Suppressor macrophage treated with lipopolysaccharide for 1 hour (primary cell): ENCODE measurements at regions not wholly inside any gene's neighbourhood (a gene's known extent, or its start where the extent isn't known, plus 50 kb on each side); places are given as distances from the start of the nearest gene placed in this dataset.
A peak's percentile ranks its signal among the peaks of the same experiment; 100 is the strongest.

Experiments
- DNase-seq, 3 donors: peaks; one replicate each; pipeline ENCODE4 v3.0.0-alpha.2; 2020 to 2022

DNA sequence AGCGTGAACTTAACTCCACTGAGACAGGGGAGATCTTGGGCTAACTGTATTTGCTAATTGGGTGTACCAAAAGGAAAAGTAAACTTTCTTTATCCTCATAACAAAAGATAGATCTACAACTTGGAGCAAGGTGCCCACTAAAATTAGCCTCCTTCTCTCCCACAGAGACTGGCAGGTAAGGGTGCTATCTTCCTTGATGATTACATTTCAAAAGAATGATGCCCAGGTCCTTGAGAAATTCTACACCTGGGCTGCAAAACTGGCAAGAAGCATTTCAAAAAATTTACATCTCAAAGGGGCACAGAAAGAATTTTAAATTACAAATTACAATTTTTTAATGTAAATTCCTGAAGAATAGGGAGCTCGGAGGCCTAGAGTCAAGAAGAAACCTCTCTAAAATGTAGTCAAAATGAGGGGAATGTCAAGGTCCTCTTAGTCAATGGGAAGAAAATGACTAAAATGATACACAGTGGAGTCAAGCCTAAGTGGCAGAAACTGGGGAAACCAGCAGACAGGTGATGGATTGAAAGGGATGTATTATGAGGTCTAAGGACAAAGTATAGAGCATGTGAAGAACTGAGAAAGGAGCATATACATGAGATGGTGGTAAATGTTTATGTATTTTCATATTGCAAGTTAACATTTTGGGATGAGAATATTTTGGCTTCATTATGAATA, 348.3 kb upstream of the TUSC1 start:
- DNase-seq, result no peak

DNA sequence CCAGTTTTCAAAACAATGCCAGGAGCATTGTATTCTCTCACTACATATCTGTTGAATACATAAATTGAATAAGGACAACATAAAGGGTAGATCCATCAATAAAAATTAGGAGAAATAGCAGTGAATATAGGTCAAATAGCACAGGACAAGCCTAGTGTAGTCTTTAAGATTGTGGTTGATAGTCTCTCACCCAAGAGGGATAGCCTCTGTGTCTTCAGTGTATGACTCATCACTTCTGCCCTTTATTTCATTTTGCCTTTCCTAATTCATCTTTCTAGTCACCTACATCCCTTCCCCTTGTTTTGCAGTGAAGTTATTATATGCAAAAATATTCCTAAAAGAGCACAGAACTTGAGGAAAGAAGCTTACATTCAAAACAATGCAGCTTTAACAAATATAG, 335.0 kb upstream of the TUSC1 start:
- DNase-seq, result no peak

DNA sequence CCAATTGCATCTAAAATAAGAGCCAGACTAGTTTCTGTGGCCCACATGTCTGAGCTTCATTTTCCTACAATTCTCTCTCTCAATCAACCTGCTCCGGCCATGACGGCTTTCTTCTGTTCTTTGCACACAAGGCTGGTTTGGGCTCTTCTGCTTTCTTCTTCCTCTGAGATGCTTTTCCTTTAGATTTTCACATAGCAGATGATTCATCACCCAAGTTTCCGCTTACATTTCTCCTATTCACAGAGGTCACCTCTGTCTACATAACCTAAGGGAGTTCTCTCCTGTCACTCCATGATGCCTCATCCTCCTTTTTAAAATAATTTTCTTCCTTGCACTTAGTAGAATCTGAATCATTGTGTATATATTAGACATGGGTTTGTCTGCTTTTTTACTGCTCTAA, 334.6 kb upstream of the TUSC1 start:
- DNase-seq, result no peak

DNA sequence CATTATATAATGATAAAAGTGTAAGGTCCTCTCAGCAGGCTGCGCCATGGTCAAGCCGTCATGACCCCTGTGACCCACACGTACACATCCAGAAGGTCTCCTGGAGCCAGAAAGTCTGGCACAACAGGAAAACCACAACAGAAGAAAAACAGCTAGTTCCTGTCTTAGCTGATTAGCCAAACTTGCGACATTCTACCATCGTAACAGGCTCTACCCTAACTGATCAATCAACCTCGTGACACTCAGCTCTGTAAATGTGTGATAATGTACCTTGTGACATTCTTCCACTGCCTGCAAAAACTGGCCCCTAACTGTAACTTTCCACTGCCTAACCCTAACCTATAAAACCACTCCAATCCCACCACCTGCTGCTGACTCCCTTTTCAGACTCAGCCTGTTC, 316.4 kb upstream of the TUSC1 start:
- no peak for DNase-seq

DNA sequence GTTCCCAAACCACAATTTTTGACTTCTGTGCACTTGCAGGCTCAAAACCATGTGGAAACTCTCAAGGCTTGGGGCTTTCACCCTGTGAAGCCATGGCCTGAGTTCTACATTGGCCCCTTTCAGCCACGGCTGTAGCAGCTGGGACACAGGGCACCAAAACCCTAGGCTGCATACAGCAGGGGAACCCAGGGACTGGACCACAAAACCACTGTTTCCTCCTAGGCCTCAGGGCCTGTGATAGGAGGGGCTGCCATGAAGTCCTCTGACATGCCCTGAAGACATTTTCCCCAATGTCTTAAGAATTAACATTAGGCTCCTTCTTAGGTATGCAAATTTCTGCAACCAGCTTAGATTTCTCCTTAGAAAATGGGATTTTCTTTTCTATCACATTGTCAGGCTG, 312.1 kb upstream of the TUSC1 start:
- no peak for DNase-seq

DNA sequence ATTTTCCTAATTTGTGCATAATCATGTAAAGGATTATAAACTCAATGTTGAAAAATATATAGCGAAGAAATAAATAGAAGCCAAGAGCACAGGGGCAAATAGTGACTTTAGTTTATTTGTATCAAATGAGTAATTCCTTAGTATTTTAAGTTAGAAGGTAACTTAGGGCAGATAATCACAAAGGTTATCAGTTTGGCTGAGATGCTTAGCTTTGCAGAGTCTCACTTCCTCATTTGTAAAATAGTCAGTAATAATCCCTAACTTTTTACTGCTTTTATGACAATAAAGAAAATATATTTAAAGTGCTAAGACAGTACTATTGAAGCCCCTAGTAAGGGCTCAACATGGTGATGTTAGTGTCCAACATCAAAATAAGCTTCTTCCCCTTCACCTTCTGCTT, 297.4 kb upstream of the TUSC1 start:
- no peak for DNase-seq

DNA sequence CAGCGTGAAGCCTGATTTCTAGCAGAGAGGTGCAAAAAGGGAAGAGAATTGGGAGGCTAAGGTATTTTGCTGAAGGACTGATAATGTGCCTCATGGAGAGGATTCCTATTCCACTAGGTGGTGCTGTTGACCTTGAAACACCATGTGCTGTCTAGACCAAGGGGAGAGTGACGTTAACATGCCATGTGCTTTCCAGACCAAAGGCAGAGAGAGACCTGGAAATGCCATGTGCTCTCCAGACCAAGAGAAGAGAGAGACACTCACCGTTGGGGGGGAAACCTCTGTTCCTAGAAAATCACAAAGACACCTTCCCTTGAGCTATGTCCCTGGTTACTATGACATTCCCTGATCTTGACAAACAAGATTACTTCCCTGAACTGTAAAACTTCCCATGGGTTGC, 286.0 kb upstream of the TUSC1 start:
- DNase-seq, result peak; percentile 12 to 26 (median 24)

DNA sequence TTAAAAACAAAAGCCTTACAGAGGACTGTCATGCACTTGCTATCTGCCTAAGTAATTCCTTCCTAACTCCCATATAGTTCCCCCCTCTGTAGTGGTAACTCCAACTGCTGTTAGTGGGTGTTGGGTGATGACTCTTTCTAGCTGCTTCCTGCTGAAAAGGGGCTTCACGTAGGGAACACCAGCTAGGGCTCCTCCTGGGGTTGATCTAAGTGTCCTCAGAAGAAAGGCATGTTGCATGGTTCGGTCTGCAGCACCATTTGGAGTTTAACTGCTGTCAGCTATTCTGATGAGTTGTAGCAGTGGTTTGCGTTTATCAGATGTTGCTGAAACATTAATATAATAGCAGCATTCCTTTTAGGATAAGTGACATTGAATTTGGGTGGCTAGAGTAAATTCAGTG, 281.9 kb upstream of the TUSC1 start:
- no peak for DNase-seq

DNA sequence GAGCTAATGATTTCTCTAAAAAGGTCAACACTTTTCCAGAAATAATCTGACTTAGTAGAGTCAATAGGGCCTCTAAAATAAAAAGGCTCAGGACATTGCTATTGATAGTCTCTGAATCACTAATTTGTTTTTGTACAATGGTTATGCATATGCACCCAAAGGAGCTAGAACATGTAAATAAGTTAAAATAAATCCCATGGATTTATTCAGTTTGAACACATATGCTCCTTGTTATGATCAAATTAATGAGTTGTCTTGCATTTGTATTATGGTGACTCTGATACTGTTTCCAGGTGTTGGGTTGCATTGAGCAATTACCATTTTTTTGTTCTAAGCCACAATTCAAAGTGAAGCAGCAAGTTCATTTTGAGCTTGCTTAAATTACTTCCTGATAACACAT, 276.0 kb upstream of the TUSC1 start:
- no peak for DNase-seq

DNA sequence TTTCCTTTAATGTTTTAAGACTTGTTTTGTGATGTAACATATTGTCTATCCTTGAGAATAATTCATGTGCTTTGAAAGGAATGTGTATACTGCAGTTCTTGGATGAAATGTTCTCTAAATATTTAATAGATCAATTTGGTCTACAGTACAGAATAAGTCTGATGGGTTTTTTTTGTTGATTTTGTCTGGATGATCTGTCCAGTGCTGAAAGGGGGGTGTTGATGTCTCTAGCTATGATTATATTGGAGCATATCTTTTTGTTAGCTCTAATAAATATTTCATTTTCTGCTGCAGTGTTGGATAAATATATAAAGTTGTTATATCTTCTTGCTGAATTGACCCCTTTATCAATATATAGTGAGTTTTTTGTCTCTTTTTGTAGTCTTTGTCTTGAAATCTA, 269.9 kb upstream of the TUSC1 start:
- DNase-seq, result no peak

DNA sequence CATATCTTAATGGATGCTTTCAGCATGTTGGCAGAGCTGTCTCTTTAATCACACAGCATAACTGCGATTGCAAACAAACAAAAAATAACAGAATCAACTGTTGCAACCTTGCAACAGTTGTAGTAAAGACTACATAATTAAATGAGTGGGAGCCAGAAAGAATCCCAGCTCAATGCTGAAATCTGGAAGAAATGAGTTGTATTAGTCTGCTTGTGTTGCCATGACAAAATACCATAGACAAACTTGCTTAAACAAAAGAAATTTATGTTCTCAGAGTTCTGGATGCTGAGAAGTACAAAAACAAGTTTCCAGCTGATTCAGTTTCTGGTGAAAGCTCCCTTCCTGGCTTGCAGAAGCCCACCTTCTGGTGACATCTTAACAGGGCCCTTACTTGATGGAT, 260.9 kb upstream of the TUSC1 start:
- DNase-seq, result no peak

DNA sequence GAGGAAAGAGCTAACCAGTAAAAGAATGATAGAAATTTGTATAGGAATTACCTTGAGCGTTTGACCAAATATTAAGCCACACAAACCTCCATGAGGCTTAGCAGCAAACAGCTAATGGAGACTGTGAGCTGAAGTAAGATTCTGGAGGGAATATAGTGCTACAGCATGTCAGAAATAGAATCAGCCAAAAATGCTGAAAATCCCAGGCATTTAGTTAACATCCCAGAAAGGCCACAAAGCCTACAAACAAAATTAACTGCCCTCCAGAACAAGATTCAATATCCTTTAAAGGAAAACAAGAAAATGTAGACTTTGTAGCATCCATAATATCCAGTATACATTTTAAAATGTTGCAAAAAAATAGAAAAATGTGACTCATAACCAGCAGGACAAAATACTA, 257.8 kb upstream of the TUSC1 start:
- no peak for DNase-seq

DNA sequence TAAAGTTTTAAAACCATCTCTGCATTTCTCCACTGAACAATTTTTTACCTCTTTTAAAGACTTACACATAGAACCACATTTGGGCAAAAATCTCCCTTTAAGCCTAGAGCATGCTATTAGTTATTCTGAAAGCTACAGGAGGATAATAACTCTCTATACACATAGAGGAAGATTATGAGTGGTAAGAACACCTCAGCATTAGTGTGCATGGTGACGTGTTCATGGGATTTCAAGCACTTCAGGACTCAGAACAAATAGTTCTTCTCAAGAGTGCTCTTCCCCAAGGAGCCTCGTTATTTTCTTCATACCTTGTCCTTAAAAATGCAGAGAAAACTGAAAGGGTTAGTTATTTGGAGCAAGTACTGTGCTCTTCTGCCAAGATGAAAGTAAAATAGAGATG, 256.9 kb upstream of the TUSC1 start:
- no peak for DNase-seq

DNA sequence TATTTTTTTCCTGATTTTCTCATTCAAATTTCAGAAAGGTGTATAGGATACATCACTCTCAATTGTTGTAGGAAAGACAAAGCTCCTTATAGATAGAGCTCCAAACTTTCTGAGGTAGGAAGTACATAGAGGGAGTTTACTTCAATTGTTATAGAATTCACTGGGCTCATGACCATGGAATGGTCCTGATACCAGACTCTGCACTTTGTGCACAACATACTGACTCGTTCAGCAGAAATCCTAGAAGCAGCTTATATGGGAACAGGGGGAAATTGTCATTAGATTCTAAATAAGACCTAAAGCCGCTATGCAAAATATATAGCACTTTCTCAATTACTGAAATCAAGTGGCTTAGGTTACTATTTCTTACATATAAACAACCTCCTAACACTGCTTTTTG, 240.5 kb upstream of the TUSC1 start:
- DNase-seq, result no peak

DNA sequence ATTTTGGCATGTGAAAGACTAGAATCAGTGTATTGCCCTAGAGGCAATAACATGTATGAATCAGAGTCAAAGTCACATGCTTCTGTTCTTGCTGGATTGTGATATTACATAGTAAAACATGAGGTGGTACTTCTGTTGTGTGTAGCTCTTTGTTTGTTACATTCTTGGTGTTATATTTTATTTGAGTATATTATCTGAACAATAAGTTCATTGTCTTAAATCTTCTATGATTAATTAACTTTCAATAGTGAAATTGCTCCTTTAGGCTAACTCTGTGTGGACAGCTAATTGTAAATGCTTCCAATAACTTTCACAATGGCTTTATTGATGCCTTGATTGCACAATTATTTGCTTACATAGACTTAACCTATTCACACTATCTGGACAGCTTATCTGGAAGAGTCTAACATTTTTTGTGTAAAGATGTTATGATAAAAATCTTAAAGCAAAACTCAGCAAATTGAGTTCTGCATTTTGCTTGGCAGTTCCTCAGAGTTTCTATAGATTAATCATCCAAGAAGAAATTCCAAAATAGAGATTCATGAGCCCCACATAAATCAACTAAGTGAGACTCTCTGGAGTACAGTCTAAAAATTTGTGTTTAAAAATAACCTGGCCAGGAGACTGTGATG, 239.6 kb upstream of the TUSC1 start:
- no peak for DNase-seq

DNA sequence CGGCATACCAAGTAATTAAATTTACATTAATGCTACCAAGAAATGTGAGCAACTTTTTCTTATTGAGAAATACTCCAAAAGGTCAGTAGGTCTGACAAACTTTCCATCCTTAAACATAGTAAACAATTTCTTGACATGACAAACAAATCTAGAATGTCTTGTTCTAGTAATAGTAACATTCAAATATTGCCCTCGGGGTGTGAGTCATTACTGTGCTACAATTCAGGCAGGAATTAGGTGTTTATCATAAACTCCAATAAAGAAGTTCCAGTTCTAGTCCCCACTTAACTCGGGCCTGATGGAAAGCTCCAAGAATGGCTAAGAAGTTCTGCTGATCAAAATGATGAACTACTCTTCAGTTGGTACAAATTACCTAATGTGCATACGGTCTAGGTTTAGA, 235.6 kb upstream of the TUSC1 start:
- no peak for DNase-seq

DNA sequence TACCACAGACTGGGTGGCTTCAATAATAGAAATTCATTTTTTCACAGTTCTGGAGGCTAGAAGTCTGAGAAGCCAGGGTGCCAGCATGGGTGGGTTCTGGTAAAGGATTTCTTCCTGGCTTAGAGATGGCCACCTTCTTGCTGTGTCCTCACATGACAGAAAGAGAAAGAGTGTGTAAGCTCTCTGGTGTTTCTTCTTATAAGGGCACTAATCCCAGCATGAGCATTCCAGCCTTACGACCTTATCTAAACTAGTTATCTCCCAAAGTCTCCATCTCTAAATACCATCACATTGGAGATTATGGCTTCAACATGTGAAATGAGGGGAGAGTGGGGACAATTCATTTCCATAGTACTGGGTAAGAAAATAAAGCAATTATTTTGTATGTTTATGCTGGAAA, 226.5 kb upstream of the TUSC1 start:
- no peak for DNase-seq

DNA sequence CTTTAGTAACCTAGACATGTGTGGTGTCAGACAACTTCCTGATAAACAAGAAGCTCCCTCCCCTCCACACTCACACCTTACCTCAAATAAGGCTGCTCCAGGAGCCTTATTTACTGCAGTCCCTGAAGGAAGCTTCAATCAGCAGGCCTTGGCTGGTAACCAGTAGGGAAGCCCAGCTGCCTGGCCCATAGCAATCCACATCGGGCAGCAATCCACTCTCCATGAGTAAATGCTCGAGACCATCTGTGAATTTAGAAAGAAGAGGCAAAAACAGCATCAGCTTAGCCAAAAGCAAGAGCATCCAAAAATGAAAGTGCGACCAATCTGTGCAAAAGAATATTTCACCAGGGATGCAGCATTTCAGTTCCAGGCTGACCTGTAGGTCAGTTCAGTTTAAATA, 213.3 kb upstream of the TUSC1 start:
- no peak for DNase-seq

DNA sequence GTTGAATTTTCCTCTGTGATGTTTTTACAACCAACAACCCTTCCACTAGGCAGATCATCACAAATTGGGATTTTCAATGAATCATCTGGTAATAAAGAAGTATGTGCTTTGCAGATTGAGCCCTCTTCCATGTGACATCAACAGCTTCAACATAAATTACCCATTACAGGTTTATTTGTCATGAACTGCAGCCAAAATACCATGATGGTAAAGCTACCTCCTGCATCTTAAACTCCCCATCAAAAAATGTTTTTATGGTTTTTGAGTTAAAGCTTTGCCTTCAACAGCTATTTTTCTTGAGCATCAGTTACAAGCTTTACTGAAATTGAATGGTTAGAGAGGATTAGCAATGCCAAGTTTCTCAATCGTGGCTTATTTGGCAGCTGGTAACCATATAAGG, 211.4 kb upstream of the TUSC1 start:
- DNase-seq, result no peak

DNA sequence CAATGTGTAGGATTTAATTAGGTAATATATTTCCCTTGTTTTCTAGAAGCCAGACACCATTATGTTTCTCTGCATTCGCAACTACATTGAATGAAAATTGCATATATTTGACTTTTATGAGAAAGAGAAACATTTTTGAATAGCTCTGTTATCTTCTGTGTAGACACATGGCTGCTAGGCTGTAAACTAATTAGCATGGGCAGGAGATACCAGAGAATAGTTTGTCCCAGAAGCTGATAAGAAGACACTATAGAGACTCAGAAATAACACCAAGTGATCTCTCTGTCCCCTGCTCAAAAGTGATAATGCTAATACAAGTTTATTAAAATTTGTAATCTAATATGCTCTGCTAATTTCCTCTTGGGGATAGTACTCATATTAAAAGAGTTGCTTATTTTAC, 198.0 kb upstream of the TUSC1 start:
- DNase-seq, result no peak

DNA sequence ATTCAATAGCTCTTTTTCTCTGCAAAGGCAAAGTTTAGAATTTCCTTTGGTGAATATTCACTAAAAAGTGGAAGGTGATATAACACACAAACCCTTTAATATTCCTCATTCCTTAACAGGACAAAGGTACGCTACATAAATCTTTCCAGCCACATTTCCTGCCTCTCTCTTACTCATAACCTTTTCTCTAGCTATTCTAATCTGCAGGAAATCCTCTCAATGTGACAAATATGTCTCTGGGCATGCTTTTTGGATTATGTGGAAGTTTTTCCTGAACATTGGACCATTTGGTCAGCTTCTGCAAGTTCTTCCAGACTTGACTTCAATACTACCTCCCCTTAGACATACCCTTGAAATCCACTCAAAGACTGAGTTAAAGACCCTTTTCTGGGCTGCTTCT, 186.3 kb upstream of the TUSC1 start:
- no peak for DNase-seq

DNA sequence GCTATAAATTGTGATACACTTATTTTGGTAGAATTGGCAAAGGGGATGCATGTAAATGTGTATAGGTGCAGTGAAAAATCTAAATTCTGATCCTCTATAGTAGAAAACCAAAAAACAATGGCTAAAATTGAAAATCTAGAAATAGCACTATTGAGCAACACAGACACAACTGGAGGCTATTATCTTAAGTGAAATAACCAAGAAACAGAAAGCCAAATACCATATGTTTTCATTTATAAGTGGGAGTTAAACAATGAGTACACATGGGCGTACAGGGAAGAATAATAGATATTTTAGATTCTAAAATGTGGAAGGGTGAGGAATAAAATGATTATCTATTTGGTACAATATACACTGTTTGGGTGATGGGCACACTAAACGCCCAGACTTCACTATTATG, 183.2 kb upstream of the TUSC1 start:
- DNase-seq, result no peak

DNA sequence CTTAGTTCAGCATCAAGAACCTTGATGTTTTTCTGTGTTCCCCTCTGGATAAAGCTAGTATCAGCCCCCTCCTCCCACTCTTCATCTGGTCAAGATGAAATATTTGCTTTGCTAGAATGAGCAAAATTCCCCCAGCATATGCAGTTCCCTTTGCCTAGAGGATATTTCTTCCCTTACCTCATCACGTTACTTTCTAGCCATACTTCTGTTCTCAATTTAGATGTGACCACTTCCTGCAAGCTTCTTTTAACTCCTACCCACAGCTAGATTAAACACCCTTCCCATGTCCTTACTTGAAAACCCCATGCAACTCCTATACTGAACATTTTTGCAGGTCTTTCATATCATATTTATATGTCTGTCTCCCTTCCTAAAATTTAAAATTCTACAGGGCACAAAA, 178.9 kb upstream of the TUSC1 start:
- no peak for DNase-seq

DNA sequence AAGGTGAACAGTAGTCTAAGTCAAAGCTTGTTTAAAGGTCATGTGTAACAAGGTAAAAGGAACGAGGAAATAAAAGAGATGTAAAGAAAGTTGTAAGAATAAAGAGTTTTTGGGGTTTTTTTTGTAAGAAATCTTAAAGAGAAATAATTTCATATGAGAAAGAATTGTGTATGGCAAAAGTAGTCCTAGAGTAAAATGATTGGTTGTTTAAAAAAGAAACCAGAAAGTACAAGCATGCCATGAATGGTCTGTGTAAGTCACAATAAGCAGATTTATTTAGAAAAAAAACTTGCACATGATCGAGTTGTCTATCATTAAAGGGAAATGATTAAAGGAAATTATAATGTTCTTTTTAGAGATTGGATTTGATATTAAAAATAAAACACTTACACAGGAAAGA, 172.6 kb upstream of the TUSC1 start:
- no peak for DNase-seq

DNA sequence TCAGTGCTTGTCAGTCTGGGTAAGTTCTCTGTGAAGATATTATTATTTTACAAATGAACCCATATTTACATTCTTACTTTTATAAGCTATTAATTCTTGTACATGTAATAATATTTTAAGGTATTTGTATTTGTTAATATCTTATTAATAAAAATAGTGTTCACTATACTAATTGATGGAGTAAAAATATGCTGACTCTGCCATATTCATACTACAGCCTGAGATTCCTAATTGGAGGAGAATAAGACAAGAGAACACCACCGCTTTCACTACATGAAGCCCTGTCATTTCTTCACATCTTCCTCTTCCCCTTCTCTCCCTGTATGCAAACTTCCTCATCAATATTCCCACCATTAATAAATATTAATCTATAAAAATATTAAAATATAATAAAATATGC, 167.6 kb upstream of the TUSC1 start:
- DNase-seq, result no peak
